RWPE2 (cell line): ENCODE measurements at regions not wholly inside any gene's neighbourhood (a gene's known extent, or its start where the extent isn't known, plus 50 kb on each side); places are given as distances from the start of the nearest gene placed in this dataset.

ENCODE experiments used
- ATAC-seq: fragments of 200-7000 bp; cut with Tn5 transposase; 3 replicates; pipeline ENCODE4 v1.9.1; 2021; ENCODE audit warnings: low read depth
- DNase-seq: peaks from one replicate; pipeline ENCODE4 v3.0.0-alpha.2; 2020; ENCODE audit warnings: low spot score
- H3K27ac ChIP-seq: fragments of 450-650 bp; 2 replicates; pipeline ENCODE4 v1.5.1; 2017; ENCODE audit warnings: mild to moderate bottlenecking; ENCODE audit not compliant: poor library complexity, severe bottlenecking
- H3K27me3 ChIP-seq: fragments of 250-450 bp; sonication (Bioruptor Pico); 2 replicates; pipeline ENCODE4 v1.5.1; 2021; ENCODE audit warnings: mild to moderate bottlenecking, moderate library complexity; ENCODE audit not compliant: insufficient read depth, poor library complexity, severe bottlenecking
- H3K36me3 ChIP-seq: fragments of 250-450 bp; sonication (Bioruptor Pico); 2 replicates; pipeline ENCODE4 v1.5.1; 2020; ENCODE audit warnings: low read depth, mild to moderate bottlenecking, moderate library complexity
- H3K4me1 ChIP-seq: fragments of 250-450 bp; sonication (Bioruptor Pico); 2 replicates; pipeline ENCODE4 v1.5.1; 2021; ENCODE audit warnings: mild to moderate bottlenecking, moderate library complexity; ENCODE audit not compliant: insufficient read depth, poor library complexity, severe bottlenecking
- H3K4me3 ChIP-seq: fragments of 250-450 bp; sonication (Bioruptor Pico); 2 replicates; pipeline ENCODE4 v1.5.1; 2021; ENCODE audit warnings: mild to moderate bottlenecking, moderate library complexity; ENCODE audit not compliant: severe bottlenecking
- H3K9me3 ChIP-seq: fragments of 250-450 bp; sonication (Bioruptor Pico); 2 replicates; pipeline ENCODE4 v1.5.1; 2021; ENCODE audit warnings: mild to moderate bottlenecking, moderate library complexity; ENCODE audit not compliant: severe bottlenecking
- TF ChIP-seq, protein P1 (sequence below): fragments of 450-650 bp; IDR thresholded peaks from one replicate; pipeline ENCODE4 v1.5.1; 2017; ENCODE audit warnings: mild to moderate bottlenecking, moderate library complexity; ENCODE audit not compliant: poor library complexity, severe bottlenecking

DNA sequence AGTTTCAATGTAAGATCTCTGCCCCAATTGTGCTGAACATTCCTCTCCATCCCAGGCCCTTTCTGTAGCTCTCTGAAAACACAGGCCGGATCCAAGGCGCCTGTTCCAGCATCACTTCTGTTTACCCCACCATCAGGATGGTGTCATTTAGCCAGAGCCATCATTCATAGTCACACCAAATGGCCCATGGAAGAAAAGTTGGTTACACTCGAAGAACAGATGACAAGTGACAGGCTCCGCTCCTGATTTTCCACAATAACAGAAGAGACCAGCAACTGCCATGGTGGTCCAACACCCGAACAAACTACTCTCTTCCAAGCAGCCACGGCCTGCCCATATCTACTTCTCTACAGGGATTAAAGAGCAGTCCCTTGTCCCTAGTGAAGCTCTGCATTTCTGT, 59.9 kb upstream of the PROX1 start:
- DNase-seq (no peak), ATAC-seq (no peak)
- TF ChIP-seq, protein P1, sequence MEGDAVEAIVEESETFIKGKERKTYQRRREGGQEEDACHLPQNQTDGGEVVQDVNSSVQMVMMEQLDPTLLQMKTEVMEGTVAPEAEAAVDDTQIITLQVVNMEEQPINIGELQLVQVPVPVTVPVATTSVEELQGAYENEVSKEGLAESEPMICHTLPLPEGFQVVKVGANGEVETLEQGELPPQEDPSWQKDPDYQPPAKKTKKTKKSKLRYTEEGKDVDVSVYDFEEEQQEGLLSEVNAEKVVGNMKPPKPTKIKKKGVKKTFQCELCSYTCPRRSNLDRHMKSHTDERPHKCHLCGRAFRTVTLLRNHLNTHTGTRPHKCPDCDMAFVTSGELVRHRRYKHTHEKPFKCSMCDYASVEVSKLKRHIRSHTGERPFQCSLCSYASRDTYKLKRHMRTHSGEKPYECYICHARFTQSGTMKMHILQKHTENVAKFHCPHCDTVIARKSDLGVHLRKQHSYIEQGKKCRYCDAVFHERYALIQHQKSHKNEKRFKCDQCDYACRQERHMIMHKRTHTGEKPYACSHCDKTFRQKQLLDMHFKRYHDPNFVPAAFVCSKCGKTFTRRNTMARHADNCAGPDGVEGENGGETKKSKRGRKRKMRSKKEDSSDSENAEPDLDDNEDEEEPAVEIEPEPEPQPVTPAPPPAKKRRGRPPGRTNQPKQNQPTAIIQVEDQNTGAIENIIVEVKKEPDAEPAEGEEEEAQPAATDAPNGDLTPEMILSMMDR, result no peak
- no peak overlapping the region for H3K4me3 ChIP-seq
- H3K9me3 ChIP-seq, result no peaks in the 10 kb centered on the region
- no peak overlapping the region for H3K27ac ChIP-seq
- H3K4me1 ChIP-seq, result no peaks in the 10 kb centered on the region
- no peaks in the 10 kb centered on the region for H3K36me3 ChIP-seq
- no peaks in the 10 kb centered on the region for H3K27me3 ChIP-seq

DNA sequence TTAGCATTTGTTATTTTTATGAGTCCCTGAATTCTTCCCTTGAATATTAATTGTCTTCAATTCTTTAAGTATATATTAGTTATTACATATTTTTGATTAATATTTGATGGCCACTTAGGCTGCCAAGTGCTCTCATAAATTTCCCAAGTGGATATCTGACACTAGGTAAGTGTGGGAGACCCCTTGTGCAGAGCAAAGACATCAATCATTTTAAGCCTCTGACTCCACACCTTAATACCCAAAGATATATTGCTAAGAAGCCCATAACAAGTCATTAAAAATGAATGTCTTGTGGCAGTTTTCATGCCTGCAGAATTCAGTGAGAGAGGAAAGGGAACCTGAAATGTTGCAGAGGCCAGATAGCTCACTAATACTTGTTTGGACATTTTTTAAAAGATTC, 58.4 kb upstream of the PROX1 start:
- Histone ChIP-seq H3K27me3 (no peaks in the 10 kb centered on the region), H3K36me3 (no peaks in the 10 kb centered on the region), H3K27ac (no peak overlapping the region), H3K4me1 (no peaks in the 10 kb centered on the region), H3K9me3 (no peaks in the 10 kb centered on the region), H3K4me3 (no peak overlapping the region)
- ATAC-seq, result no peak
- TF ChIP-seq, protein P1, result no peak
- DNase-seq, result no peak

DNA sequence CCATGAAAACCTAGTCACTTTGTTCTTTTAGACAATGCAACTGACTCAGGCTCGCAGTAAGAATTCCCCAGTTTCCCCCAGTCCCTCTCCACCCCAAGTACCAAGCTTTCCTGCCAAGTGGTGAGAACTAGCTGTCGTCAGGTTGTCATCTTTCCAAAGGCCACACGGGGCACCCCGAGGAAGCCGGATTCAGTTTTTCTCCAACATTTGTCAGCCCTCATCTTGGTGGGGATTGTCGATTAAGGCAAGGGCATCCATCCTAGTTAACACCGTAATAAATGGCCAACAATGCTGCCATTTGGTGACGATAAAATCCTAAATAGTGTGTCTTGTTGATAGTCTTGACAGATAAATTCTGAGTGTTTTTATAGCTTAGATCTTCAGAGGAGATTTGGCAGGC, 55.9 kb upstream of the PROX1 start:
- no peak overlapping the region for H3K4me3 ChIP-seq
- H3K4me1 ChIP-seq, result no peaks in the 10 kb centered on the region
- H3K27ac ChIP-seq, result no peak overlapping the region
- no peaks in the 10 kb centered on the region for H3K9me3 ChIP-seq
- no peaks in the 10 kb centered on the region for H3K36me3 ChIP-seq
- TF ChIP-seq, protein P1, result no peak
- ATAC-seq (no peak), DNase-seq (no peak)
- H3K27me3 ChIP-seq, result no peaks in the 10 kb centered on the region

DNA sequence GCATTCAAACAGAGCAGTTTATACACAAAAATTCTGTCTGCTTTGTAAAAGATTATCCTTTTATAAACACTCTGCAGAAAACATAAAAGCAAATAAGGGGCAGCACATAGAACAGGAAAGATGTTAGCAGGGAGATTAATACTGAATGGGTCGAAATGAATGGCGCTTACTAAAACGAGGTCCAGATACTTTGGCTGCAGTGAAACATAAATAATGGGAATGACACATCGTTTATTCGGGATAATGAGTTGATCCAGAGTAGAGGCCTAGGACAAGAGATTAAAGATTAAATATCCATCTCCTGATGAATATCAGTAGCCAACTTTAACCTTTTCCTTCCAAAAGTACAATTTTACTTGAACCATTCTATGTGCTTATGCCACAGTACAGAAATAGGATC, 54.4 kb upstream of the PROX1 start:
- H3K9me3 ChIP-seq, result no peaks in the 10 kb centered on the region
- no peak overlapping the region for H3K27ac ChIP-seq
- no peaks in the 10 kb centered on the region for H3K36me3 ChIP-seq
- ATAC-seq, result no peak
- DNase-seq, result no peak
- H3K27me3 ChIP-seq, result no peaks in the 10 kb centered on the region
- TF ChIP-seq, protein P1, result no peak
- H3K4me3 ChIP-seq, result no peak overlapping the region
- H3K4me1 ChIP-seq, result no peaks in the 10 kb centered on the region

DNA sequence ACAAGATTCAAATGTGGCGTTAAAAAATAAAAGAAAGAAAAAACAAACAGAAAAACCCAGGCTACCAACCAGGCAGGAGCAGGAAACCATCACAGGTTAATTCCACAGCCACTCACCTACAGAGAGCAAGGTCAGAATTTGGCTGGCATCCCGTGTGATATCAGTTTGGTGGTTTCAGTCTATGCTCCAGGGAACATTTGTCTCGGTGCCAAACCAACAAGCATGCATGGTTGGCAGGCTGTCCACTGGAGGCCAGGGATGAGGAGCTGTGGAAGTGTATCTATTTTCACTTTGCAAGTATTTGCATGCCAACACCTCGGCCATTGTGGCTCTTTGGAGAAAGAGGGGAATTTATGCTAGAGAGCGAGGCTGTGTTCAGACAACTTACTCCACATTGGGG, 53.1 kb upstream of the PROX1 start:
- DNase-seq, result no peak
- Histone ChIP-seq H3K27ac (no peak overlapping the region), H3K27me3 (no peaks in the 10 kb centered on the region), H3K9me3 (no peaks in the 10 kb centered on the region), H3K4me3 (no peak overlapping the region), H3K36me3 (no peaks in the 10 kb centered on the region), H3K4me1 (no peaks in the 10 kb centered on the region)
- TF ChIP-seq, protein P1, result no peak
- ATAC-seq, result no peak
